Islet precursor cell (in vitro differentiated cells): ENCODE measurements at regions not wholly inside any gene's neighbourhood (a gene's known extent, or its start where the extent isn't known, plus 50 kb on each side); places are given as distances from the start of the nearest gene placed in this dataset.

Experiments used
- DNase-seq: peaks from one replicate; pipeline ENCODE4 v3.0.0-alpha.2; 2018

DNA sequence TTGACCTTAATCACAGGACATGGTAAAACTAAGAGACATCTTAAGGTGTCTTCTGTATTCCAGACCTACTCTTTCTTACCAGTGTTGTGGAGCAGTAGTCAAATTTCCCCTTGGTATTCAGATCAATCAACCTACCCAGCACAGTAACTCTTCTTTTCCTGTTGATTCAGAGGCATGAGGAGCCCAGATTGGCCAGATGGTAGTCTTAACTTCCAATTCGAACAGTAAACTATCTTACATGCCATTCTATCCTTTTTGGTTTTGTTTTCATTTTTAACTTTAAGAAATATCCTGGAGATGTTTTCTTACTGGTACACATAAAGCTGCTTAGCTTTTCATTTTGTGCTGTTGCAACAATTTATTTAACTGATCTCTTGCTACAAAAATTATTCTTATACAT is 630.3 kb upstream of the PKDCC start:
- DNase-seq = no peak

DNA sequence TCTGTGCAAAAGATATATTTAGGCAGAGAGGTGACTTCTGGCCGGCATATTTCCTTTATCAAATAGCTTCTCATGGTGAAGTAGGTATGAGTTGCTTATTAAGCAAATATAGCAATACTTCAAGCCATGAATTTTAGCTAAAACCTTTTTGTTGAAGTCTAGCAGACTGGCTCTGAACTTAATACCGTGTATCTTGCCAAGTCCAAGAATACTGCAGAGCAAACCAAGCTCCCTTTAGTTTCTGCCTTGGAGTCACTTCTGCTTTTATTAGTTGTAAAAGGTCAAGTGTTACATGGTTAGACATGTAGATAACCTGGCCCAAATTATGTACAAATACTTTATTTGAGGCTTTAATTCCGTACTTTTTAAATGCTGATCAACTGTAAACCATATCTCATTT is 627.6 kb upstream of the PKDCC start:
- DNase-seq = no peak

DNA sequence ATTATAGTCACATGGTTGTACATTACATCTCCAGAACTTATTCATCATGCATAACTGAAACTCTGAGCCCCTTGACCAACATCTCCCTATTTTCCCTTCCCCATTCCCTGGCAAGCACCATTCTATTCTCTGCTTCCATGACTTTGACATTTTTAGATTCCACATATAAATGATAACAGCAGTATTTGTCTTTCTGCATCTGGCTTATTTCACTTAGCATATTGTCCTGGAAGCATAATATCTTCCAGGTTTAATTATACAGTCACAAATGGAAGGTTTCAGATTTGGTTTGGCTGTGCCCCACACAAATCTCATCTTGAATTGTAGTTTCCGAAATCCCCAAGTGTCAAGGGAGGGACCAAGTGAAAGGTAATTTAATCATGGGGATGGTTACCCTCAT is 626.9 kb upstream of the PKDCC start:
- no peak for DNase-seq

DNA sequence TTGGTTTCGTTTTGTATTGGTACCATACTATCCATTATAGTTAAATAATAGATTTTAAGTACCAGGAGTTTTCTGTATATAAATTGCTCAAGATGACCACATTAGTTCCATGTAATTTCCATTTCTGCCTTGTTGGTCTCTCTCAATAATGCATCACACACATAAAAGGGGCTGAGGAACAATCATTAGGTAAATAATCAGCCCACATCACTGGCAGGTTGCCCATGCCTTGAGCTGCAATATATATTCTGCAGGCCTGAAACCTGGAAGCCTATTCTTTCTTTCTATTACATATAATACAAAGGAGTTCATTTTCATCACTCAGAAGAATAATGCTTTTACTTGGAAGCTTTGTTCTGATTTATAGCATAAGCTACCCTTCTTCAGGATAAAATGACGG is 616.1 kb upstream of the PKDCC start:
- no peak for DNase-seq

DNA sequence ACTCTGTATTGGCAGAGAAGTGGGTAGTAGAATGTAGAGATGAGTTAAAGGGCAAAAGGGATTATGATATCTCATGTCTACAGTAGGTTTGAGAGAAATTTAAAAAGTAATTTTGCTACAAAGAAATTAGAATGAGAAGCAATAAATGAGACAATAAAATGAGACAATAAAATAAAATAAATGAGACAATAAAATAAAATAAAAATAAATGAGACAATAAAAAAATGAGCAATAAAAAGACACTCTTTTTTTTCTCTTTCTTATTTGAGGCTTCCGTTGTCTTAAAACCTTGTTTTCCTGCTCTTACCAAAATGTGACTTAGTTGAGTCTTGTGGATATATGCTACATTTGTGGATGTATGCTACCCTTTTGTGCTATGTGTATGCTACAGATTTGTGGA is 615.4 kb upstream of the PKDCC start:
- no peak for DNase-seq

DNA sequence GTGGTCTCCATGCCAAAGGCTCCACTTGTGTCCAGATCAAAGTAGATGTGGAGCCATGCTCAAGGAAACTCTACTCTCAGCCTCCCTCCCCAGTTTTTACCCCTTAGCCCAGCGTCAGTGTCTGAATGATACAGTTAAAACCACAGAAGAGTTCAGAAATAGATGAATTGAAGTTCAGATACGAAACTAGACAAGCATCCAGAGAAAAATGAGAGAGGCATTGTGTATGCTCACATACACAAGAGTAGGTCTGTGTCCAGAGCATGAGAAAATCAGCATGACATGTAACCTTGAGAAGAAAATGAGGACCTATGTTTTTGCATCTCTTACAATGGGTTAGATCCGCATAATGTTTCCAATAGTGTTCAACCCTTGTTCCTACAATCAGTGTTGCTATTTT is 612.8 kb upstream of the PKDCC start:
- no peak for DNase-seq

DNA sequence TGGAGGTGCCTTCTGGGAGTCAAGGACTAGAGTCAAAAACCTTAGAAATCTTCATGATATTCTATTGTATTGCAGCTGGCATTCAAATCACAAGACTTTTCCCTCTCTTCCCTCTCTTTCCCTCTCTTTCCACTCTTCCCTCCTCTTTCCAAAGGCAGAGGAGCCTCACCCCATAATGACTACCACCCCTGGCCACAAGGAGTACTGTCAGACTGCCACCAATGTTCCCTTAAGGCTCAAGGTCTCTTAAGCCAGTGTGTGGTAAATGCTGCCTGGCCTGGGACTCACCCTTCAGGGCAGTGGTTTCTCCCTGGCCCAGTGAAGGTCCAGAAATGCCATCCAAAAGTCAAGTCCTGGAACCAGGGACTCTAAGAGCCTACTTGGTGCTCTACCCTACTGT is 605.9 kb upstream of the PKDCC start:
- DNase-seq = no peak

DNA sequence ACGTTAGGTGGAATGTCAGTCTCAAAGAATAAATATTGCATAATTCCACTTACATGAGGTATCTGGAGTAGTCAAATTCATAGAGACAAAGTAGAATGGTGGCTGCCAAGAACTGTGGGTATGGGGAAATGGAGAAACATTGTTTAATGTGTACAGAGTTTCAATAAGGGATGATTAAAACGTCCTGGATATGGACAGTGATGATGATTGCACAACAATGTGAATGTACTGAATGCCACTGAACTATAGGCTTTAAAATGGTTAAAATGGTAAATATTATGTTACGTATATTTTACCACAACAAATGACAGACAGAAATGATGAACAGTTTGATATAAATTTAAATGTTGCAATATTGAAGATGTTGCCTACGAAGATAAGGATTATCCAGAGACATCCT is 602.0 kb upstream of the PKDCC start:
- DNase-seq = no peak

DNA sequence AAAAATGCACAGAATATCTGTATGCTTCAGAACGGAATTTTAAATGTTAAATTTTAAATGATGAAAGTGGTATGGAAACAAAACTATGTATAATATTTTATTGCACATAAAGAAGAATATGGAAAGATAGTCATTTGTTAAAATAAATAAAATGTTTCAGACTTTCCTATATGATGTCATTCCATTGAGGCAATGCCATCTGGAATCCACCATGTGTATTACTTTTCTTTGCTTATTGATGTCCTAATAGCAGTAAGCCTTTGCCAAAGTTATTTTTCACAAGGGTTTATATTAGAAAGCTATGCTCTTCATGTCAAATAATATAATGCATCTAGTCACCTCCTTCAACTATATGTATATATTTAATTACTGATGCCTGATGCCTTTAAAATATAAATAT is 601.6 kb upstream of the PKDCC start:
- no peak for DNase-seq

DNA sequence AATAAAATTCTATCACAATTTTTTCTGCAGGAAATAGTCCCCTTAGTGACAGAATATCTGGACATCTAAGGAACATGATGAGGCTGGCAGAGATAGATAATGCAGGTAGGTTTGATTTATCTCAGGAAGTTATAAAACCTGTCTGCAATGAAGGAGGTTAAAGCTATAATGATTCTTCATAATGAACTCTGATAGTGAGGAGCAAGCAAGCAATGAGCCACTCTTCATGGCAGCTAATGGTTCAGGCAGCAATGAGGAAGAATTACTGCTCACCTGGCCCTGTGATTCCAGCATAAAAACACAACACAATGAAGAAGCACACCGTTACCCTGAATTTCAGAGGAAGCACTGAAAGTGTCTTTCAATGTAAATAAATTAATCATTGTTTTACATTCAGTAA is 599.6 kb upstream of the PKDCC start:
- DNase-seq = no peak

DNA sequence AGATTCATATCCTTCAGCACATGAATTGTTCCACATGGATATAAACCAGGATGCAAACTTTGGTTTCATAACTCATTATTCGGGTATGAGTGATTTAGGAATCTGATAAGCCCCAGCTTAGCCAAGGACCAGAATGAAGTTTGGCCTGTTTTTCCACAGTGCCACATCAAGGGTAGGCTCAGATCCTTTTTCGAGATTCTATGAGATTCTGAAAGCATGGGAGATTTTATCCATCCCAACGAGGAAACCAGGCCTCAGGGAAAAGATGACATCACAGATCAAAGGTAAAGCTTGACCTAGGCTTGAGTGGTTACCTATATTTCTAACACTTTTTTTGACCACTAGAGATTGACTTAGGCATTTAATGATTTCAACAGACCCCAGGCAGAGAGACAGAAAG is 590.8 kb upstream of the PKDCC start:
- no peak for DNase-seq

DNA sequence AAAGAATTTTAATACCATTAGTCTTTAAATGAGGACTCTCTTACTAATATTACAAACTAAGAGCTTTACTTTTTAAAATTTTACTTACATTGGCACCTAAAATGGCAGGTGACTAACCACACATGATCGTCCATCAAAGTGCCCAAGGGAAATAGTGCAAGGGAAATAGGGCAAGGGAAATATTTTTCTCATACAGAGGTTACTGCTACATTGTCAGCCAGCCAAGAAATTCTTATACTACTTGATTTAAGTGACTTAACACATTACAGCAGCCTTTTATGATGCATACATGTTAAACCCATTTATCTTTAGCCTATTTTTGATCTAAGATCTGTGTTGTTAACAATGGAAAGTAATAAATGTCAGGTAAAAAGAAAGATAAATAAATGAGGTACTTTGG is 587.2 kb upstream of the PKDCC start:
- DNase-seq = no peak

DNA sequence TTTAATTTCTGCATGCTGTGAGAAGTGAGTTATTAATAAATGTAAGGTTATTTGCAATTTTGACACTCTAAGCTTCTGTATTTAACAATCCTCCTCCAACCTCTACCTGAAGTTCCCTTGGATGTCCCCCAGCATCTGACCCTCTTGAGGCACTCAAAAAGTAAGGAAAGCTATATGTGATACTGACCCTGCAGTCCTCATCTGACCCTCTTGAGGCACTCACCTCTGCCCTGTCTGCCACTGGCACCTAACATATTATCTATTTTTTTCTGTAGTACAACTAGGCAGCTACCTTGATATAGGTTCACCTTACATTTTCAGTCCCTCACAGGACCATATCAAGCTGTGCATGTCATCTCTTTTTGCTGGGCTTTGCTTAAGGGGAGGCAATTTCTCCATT is 583.4 kb upstream of the PKDCC start:
- no peak for DNase-seq

DNA sequence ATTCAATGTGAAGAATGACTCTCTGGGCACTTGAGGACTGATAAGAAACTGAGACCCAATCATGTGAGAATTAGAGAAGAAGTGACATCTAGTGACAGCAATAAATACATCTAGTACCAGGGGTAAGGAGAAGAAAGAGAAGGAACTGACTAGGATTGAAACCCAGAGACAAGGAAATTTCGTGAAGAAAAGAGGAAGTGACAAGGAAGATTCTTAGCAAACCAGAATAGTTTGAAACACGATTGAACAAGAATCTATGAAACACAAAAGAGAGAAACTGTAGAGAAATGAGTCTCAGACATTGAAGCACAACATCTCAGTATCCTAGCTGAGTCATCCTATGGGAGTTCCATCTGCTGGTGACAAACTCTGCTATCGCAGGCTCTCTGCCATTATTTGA is 571.9 kb upstream of the PKDCC start:
- DNase-seq = no peak

DNA sequence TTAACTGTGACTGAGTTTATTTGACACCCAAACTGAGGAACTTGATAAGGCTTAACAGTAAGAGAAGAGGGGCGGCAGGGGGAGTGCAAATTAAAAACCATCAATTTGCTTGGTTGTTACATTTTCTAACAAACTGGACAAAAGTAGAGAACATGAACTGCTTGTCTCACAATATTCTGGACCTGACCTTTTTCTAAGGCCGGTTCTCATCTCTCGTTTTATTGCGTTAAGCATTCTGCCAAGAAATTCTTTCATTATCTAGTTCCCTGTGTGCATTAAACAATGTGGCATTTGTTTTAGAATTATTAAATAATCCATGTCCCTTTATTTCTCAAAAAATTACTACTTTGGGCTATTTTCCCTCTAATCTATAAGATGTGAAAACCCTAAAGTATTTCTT is 565.2 kb upstream of the PKDCC start:
- DNase-seq = no peak

DNA sequence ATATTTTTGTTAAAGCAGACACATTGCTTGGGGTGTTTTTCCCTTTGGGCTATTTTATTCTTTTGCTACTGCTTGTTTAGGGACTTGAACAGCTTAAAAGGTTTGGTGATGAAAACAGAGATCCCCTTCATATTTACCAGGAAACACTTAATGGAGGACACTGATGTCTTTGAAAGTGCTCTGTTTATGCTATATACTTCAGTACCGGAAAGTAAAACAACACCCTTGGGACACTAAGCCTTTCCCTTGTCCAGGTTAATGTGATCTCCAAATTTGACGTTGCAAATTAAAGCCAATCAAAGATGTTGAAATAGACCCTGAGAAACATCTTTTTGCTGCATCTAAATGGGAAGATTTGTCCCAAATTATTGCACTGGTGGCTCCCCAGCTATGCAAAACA is 564.6 kb upstream of the PKDCC start:
- DNase-seq = no peak

DNA sequence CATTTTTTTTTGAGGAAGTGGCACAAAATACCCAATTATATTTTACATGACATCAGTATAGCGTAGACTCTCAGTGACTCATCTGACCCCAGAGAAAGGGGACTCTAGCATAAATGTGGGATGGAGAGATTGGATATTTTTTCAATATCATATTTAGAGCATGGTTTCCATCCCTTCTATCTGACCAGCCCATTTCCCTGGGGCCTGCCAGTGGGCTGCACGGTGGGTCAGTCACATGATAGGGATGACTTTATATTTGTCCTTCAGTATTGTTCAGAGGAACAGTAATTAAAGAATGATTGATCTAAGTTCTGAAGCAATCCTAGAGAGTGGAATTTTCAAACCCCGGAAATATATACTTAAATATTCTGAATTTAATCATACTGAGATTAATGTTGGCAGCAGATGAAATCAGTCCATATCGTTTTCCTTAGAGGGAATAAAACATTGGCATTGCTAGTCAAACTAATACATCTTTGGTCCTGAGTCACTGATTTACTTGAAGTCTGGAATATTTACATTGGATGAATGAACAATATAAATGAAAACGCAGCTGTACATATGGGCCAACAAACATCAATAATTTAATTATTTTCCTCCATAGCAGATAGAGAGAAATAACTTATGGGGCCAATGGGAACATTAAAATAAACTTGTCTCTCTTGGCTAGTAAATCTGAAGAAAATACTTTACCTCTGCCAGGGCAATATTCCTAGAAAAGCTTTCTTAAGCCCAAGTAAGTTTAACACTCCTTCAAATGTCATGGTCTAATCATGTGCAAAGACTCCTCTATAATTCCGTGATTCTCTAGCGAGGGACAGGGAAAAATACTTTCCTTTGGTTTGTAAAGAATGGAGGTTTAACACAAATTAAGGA is 563.6 kb upstream of the PKDCC start:
- DNase-seq = no peak

DNA sequence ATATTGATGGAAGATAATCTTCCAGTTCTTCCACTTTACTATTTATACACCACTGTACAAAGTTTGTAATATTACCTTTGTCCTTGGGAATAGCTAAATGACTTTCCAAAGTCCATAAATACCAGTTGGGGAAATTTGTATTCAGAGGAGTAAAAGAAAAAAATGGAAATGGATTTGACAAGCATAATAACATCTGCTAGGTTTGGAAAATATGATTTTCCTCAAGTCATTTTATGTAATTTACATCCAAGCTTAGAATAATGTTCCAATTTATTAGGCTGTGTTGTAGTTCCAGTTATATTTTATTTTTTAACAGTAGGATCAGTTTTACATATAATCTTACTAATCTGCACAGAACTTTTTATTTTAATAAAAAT is 563.0 kb upstream of the PKDCC start:
- DNase-seq = no peak

DNA sequence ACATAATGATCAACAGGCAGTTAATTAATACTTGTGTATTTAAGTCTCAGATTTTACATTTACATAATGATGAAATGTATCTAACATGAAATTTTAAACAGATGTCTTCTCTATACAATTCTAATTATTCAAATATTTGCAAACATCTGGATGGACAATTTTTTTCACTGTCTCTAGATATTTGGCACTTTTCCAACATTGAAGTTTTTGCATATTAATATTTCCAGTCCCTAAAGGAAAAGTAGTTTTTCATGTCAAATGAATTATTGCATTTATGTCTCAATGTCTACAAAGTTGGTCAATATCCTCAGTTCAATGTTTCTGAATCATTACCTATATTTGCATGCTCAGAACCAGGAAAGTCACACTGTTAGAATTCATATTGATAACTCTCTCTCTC is 560.9 kb upstream of the PKDCC start:
- DNase-seq = no peak

DNA sequence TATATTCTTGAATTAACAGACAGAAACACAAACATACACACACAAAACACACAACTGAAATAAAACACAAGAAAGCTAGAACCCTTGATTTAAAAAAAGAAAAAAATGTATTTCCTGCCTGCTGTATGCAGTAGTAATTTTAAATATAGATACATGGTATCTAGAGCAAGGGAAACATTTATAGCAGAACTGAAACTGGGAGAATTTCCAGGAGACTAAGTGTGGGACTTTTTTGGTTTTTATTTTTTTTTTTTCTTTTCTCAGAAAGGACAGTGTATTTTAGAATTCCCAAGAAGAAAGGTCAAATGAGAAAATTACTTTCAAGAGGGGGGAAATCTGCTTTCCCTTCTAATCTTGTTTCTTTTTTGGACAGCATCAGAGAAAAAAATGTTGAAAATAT is 558.9 kb upstream of the PKDCC start:
- DNase-seq = no peak

DNA sequence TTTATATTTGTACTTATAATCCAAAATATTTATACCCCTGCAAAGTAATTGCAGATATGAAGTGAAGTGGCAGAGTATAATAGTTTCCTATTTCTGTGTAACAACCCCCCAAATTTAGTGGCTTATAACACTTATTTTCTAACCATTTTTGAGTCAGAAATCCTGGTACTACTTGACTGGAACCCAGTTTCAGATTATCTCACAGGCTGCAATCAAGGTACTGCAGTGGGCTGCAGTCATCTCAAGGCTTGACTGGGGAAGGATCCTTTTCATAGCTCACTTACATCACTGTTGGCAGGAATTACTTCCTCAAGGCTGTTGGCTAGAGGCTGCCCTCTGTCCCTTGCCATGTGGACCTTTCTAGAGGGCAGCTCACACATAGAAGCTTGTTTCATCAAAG is 558.2 kb upstream of the PKDCC start:
- DNase-seq = no peak

DNA sequence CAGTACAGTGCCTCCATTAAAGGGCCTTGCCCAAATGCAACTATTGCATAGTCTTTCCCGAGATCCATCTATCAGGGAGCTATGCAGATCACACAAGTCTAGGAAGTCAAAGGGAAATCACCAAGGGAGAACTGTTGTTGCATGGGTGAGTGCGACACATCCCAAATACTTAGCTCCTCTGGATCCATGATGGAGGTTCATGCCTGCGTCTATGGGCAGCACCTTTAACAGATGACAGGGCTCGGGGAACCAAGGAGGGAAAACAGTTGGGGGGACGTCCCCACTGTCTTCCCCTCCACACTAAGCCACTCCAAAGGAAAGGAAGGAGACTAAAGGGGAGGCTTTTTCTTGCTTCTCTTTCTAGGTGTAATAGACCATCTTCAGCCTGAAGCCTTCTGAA is 552.8 kb upstream of the PKDCC start:
- no peak for DNase-seq

DNA sequence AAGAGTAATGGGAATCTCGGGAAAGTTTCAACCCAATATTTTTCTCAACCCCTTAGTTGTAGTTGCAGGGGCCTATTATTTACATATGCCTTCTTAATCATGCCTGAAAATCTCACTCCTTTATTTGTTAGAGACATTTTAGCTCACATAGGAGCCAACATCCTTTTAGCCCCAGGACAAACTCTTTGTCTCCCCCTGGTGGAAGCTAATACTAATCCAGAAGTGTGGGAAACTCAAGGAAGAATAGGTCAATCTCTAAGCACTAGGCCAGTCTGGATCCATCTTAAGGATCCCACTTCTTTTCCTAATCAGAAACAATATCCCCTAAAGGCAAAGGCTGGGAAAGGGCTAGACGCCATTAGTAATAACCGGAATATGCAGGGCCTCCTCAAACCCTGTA is 550.9 kb upstream of the PKDCC start:
- DNase-seq = no peak

DNA sequence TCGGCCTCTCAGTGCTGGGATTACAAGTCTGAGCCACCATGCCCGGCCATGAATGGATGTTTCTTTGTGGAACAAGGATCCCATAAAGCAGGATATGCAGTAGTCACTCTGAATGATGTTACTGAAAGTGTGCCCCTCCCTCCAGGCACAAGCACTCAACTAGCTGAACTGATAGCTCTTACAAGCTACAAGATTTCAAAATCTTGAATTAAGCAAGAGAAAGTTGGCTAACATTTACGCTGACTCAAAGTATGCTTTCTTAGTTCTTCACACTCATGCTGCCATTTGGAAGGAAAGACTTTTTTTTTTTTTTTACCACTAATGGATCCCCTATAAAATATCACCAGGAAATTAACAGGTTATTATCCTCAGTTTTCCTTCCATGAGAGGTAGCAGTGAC is 549.0 kb upstream of the PKDCC start:
- DNase-seq = no peak

DNA sequence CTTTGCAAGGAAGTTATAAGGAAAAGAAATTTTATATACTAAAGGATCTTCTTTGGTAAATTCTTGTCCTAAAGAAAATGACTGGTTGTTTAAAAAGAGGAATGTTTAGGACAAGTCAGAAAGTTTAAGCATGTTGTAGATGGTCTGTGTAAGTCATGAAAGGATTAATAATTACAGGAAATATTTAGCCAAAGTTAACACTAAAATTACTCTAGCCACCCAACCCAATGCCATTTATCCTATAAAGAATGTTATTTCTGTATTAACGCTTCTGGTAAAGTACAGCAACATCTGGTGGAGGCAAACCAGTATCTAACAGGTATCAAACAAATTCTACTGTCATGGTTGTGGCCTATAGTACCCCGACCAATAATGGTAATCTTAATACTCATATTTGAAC is 546.9 kb upstream of the PKDCC start:
- no peak for DNase-seq

DNA sequence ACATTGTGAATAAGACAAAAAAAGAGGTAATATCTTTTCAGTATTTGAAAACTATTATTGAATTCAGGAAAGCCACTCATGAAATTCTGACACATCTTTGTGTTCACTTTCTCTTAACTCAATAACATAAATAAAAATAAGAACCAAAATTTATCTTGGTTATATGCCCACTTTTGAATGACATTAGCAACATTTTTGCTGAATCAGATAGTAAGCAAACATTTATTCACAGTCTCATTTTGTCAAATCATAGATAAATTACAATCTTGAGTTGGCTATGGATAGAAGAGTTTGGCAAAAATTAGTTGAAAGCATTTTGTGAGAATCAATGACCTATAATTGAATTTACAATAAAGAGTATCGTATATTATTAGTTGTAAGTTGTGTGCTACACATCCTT is 545.1 kb upstream of the PKDCC start:
- DNase-seq = no peak
